ENCODE measurements at regions not wholly inside any gene's neighbourhood (a gene's known extent, or its start where the extent isn't known, plus 50 kb on each side); places are given as distances from the start of the nearest gene placed in this dataset.

GRCh38 chr20:12682613-12683012 lies 326.2 kb upstream of the SPTLC3 start:
- DNase-seq (ENCODE audit: low spot score), result no peak
- H3K4me3 ChIP-seq (ENCODE audit: low read depth in 1 of 3, low read length in 3 of 3), result no peak overlapping the region
- no peaks in the 10 kb centered on the region for H3K9me3 ChIP-seq (ENCODE audit: control insufficient read depth in 4 of 4, low read length in 3 of 4)
- TF ChIP-seq ATF3 (IDR thresholded peaks at IDR 0.05) (no peak), SP1 (IDR thresholded peaks at IDR 0.05) (no peak), REST (IDR thresholded peaks at IDR 0.05) (no peak), TAF1 (conservative IDR thresholded peaks at IDR 0.05) (no peak), YY1 (IDR thresholded peaks at IDR 0.05) (no peak), FOXA2 (IDR thresholded peaks at IDR 0.05) (no peak), MAX (IDR thresholded peaks at IDR 0.05) (no peak), JUND (IDR thresholded peaks at IDR 0.05) (no peak), NR2F2 (IDR thresholded peaks at IDR 0.05) (no peak), HNF4A (conservative IDR thresholded peaks at IDR 0.05) (no peak), RXRA (IDR thresholded peaks at IDR 0.05) (no peak), FOXA1 (IDR thresholded peaks at IDR 0.05) (no peak), EGR1 (IDR thresholded peaks at IDR 0.05; ENCODE audit: low read depth in 2 of 2) (no peak), GABPA (IDR thresholded peaks at IDR 0.05 in 1 of 2, conservative IDR thresholded peaks at IDR 0.05 in 1 of 2) (no peak), RAD21 (IDR thresholded peaks at IDR 0.05) (no peak), ZBTB33 (IDR thresholded peaks at IDR 0.05) (no peak)
- TF ChIP-seq, protein P1, sequence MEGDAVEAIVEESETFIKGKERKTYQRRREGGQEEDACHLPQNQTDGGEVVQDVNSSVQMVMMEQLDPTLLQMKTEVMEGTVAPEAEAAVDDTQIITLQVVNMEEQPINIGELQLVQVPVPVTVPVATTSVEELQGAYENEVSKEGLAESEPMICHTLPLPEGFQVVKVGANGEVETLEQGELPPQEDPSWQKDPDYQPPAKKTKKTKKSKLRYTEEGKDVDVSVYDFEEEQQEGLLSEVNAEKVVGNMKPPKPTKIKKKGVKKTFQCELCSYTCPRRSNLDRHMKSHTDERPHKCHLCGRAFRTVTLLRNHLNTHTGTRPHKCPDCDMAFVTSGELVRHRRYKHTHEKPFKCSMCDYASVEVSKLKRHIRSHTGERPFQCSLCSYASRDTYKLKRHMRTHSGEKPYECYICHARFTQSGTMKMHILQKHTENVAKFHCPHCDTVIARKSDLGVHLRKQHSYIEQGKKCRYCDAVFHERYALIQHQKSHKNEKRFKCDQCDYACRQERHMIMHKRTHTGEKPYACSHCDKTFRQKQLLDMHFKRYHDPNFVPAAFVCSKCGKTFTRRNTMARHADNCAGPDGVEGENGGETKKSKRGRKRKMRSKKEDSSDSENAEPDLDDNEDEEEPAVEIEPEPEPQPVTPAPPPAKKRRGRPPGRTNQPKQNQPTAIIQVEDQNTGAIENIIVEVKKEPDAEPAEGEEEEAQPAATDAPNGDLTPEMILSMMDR (IDR thresholded peaks at IDR 0.05; ENCODE audit: low read depth, low read length, missing input control), result no peak
- no peaks in the 10 kb centered on the region for H3K36me3 ChIP-seq (ENCODE audit: control insufficient read depth in 4 of 4, insufficient read depth in 3 of 4, low read depth in 1 of 4, low read length in 3 of 4)
- no peaks in the 10 kb centered on the region for H3K4me1 ChIP-seq (ENCODE audit: control insufficient read depth in 4 of 4, insufficient read depth in 4 of 4, low read length in 3 of 4)
- H3K27ac ChIP-seq (ENCODE audit: low read depth in 1 of 2, low read length in 2 of 2), result no peak overlapping the region
- no peak overlapping the region for H3K9ac ChIP-seq (ENCODE audit: low read depth in 1 of 2, low read length in 2 of 2)
- no peaks in the 10 kb centered on the region for H3K27me3 ChIP-seq (ENCODE audit: control insufficient read depth in 4 of 4, insufficient read depth in 4 of 4, low read length in 3 of 4)

GRCh38 chr20:12687476-12687875 lies 321.3 kb upstream of the SPTLC3 start:
- Histone ChIP-seq H3K27me3 (ENCODE audit: control insufficient read depth in 4 of 4, insufficient read depth in 4 of 4, low read length in 3 of 4) (peaks cover 0 to 4% (median 0%) of the 10 kb centered on the region in 4 donors), H3K4me1 (ENCODE audit: control insufficient read depth in 4 of 4, insufficient read depth in 4 of 4, low read length in 3 of 4) (no peaks in the 10 kb centered on the region), H3K9ac (ENCODE audit: low read depth in 1 of 2, low read length in 2 of 2) (no peak overlapping the region), H3K4me3 (ENCODE audit: low read depth in 1 of 3, low read length in 3 of 3) (no peak overlapping the region), H3K27ac (ENCODE audit: low read depth in 1 of 2, low read length in 2 of 2) (no peak overlapping the region), H3K36me3 (ENCODE audit: control insufficient read depth in 4 of 4, insufficient read depth in 3 of 4, low read depth in 1 of 4, low read length in 3 of 4) (no peaks in the 10 kb centered on the region), H3K9me3 (ENCODE audit: control insufficient read depth in 4 of 4, low read length in 3 of 4) (no peaks in the 10 kb centered on the region)
- 66% methylated on average over 4 of the region's 4 CpGs for WGBS
- DNase-seq (ENCODE audit: low spot score), result no peak
- no peak for TF ChIP-seq GABPA (IDR thresholded peaks at IDR 0.05 in 1 of 2, conservative IDR thresholded peaks at IDR 0.05 in 1 of 2)
- TF ChIP-seq ZBTB33 (IDR thresholded peaks at IDR 0.05), result no peak
- no peak for TF ChIP-seq RXRA (IDR thresholded peaks at IDR 0.05)
- TF ChIP-seq MAX (IDR thresholded peaks at IDR 0.05), result no peak
- TF ChIP-seq EGR1 (IDR thresholded peaks at IDR 0.05; ENCODE audit: low read depth in 2 of 2), result no peak
- TF ChIP-seq ATF3 (IDR thresholded peaks at IDR 0.05), result no peak
- TF ChIP-seq, protein P1 (IDR thresholded peaks at IDR 0.05; ENCODE audit: low read depth, low read length, missing input control), result no peak
- TF ChIP-seq FOXA1 (IDR thresholded peaks at IDR 0.05), result no peak
- no peak for TF ChIP-seq RAD21 (IDR thresholded peaks at IDR 0.05)
- no peak for TF ChIP-seq TAF1 (conservative IDR thresholded peaks at IDR 0.05)
